ENCODE measurements at regions not wholly inside any gene's neighbourhood (a gene's known extent, or its start where the extent isn't known, plus 50 kb on each side); places are given as distances from the start of the nearest gene placed in this dataset.

DNA sequence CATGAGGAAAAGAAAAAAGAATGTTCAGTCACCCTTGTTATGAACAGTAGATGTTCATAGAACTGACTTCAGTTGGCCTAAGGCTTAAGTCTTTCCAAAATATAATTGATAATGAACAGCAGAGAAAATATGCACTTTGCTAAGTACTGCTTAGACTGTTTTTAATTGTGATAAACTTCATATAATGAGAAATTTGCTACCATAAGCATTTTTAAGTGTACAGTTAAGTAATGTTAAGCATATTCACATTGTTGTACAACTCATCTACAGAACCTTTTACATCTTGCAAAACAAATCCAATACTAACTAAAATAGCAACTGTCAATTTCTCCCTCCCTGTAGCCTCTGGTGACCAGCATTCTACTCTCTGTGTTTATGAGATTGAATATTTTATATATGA, 792.2 kb upstream of the LCORL start:
- no peaks in the 10 kb centered on the region for H3K4me1 Mint-ChIP-seq
- peaks cover 0 to 3% (median 0%) of the 10 kb centered on the region in 3 experiments for H3K9me3 ChIP-seq (ENCODE audit: control insufficient read depth in 2 of 3, low read length in 3 of 3)
- no peak overlapping the region for H3K27ac Mint-ChIP-seq
- no peaks in the 10 kb centered on the region for H3K4me1 ChIP-seq (ENCODE audit: control insufficient read depth in 2 of 2, insufficient read depth in 2 of 2, low read length in 2 of 2)
- ChIA-PET CTCF (no interaction called here), POLR2A (no interaction called here)
- H3K9me3 Mint-ChIP-seq = peaks cover 0 to 7% (median 2%) of the 10 kb centered on the region in 11 donors
- H3K4me3 ChIP-seq (ENCODE audit: low read length) = no peak overlapping the region
- H3K36me3 ChIP-seq (ENCODE audit: control insufficient read depth in 2 of 3, insufficient read depth in 3 of 3, low read length in 3 of 3) = no peaks in the 10 kb centered on the region
- ATAC-seq (no peak), DNase-seq (no peak)
- peaks cover 0 to 2% (median 0%) of the 10 kb centered on the region in 5 donors for H3K36me3 Mint-ChIP-seq
- H3K4me3 Mint-ChIP-seq = no peak overlapping the region
- no peaks in the 10 kb centered on the region for H3K27me3 ChIP-seq (ENCODE audit: control insufficient read depth in 2 of 2, insufficient read depth in 2 of 2, low read length in 2 of 2)
- H3K27me3 Mint-ChIP-seq = no peaks in the 10 kb centered on the region
- intact Hi-C loops (cut with micrococcal nuclease) = no loop called here
- H3K27ac ChIP-seq (ENCODE audit: low read depth, low read length) = no peak overlapping the region

DNA sequence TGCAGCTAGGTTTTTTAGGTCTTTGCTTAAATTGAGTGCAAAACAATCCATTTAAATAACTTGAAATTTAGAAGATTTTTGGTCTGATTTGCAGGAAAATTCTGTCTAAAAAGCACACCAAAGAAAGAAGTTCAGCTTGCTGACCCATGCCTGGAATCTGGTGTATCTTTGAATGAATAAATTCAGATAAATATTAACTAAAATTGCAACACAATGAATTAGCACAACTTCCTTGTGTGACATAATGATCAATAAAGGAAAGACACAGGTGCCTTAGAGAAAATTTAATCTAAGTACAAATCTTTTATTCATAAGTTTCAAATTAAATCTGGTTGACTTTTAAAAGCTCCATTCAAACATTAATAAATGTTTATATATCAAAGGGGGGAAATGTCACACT, 791.5 kb upstream of the LCORL start:
- H3K27ac ChIP-seq (ENCODE audit: low read depth, low read length) = no peak overlapping the region
- DNase-seq = no peak
- peaks cover 0 to 4% (median 0%) of the 10 kb centered on the region in 5 donors for H3K36me3 Mint-ChIP-seq
- no peak overlapping the region for H3K4me3 Mint-ChIP-seq
- CTCF ChIA-PET = no interaction called here
- ATAC-seq = no peak
- H3K4me3 ChIP-seq (ENCODE audit: low read length) = no peak overlapping the region
- peaks cover 0 to 7% (median 2%) of the 10 kb centered on the region in 11 donors for H3K9me3 Mint-ChIP-seq
- H3K27ac Mint-ChIP-seq = no peak overlapping the region
- no peaks in the 10 kb centered on the region for H3K4me1 Mint-ChIP-seq
- no peaks in the 10 kb centered on the region for H3K27me3 ChIP-seq (ENCODE audit: control insufficient read depth in 2 of 2, insufficient read depth in 2 of 2, low read length in 2 of 2)
- H3K27me3 Mint-ChIP-seq = no peaks in the 10 kb centered on the region
- no peaks in the 10 kb centered on the region for H3K4me1 ChIP-seq (ENCODE audit: control insufficient read depth in 2 of 2, insufficient read depth in 2 of 2, low read length in 2 of 2)
- intact Hi-C loops (cut with micrococcal nuclease) = no loop called here
- POLR2A ChIA-PET = no interaction called here
- H3K36me3 ChIP-seq (ENCODE audit: control insufficient read depth in 2 of 3, insufficient read depth in 3 of 3, low read length in 3 of 3) = no peaks in the 10 kb centered on the region
- peaks cover 0 to 3% (median 0%) of the 10 kb centered on the region in 3 experiments for H3K9me3 ChIP-seq (ENCODE audit: control insufficient read depth in 2 of 3, low read length in 3 of 3)

DNA sequence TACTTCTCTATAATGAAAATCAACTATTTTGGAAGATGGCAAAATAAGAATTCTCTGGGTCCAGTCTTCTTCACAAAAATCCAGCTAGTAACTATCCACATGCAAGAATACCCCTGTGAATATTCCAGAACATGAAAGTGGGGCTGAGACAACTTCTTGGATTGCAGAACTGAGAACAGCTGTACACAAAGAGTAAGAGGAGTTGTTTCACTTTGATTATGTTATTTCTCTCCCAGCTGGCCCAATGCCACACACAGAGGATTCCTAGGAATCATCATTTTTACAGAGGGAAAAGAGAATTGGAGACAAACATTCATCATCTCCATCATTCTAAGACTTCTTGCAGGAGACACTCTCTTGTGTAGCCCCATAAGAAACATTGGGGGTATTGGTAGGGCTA, 782.2 kb upstream of the LCORL start:
- ATAC-seq (no peak), DNase-seq (no peak)
- Histone ChIP-seq H3K9me3 (ENCODE audit: control insufficient read depth in 2 of 3, low read length in 3 of 3) (no peaks in the 10 kb centered on the region), H3K27ac (ENCODE audit: low read depth, low read length) (no peak overlapping the region), H3K36me3 (ENCODE audit: control insufficient read depth in 2 of 3, insufficient read depth in 3 of 3, low read length in 3 of 3) (no peaks in the 10 kb centered on the region), H3K27me3 (ENCODE audit: control insufficient read depth in 2 of 2, insufficient read depth in 2 of 2, low read length in 2 of 2) (no peaks in the 10 kb centered on the region), H3K4me1 (ENCODE audit: control insufficient read depth in 2 of 2, insufficient read depth in 2 of 2, low read length in 2 of 2) (no peaks in the 10 kb centered on the region), H3K4me3 (ENCODE audit: low read length) (no peak overlapping the region)
- POLR2A ChIA-PET = no interaction called here
- CTCF ChIA-PET = no interaction called here
- intact Hi-C loops (cut with micrococcal nuclease) = no loop called here
- peaks cover 0 to 15% (median 3%) of the 10 kb centered on the region in 11 donors for H3K9me3 Mint-ChIP-seq
- H3K4me1 Mint-ChIP-seq = no peaks in the 10 kb centered on the region
- no peaks in the 10 kb centered on the region for H3K27me3 Mint-ChIP-seq
- H3K4me3 Mint-ChIP-seq = no peak overlapping the region
- peaks cover 0 to 2% (median 0%) of the 10 kb centered on the region in 5 donors for H3K36me3 Mint-ChIP-seq
- no peak overlapping the region for H3K27ac Mint-ChIP-seq

DNA sequence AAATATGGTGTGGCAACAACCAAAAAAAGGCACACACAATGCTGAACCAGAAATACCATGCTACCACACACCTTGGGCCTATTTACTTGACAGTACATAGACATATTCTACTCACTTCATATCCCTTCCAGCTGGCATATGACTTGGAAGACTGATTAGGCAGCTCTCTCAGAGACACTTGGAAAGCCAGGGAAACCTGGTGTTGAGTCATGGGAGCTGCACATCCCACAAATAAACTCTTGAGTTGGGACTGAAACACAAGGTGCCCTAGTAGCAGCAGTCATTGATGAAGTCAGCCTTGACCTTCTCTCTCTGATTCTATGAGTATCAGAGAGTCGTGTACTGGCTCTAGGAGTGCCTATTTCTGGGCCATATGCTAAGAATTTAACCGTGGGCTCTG, 776.6 kb upstream of the LCORL start:
- Histone ChIP-seq H3K27ac (ENCODE audit: low read depth, low read length) (no peak overlapping the region), H3K4me3 (ENCODE audit: low read length) (no peak overlapping the region), H3K27me3 (ENCODE audit: control insufficient read depth in 2 of 2, insufficient read depth in 2 of 2, low read length in 2 of 2) (no peaks in the 10 kb centered on the region), H3K9me3 (ENCODE audit: control insufficient read depth in 2 of 3, low read length in 3 of 3) (no peaks in the 10 kb centered on the region), H3K36me3 (ENCODE audit: control insufficient read depth in 2 of 3, insufficient read depth in 3 of 3, low read length in 3 of 3) (no peaks in the 10 kb centered on the region), H3K4me1 (ENCODE audit: control insufficient read depth in 2 of 2, insufficient read depth in 2 of 2, low read length in 2 of 2) (no peaks in the 10 kb centered on the region)
- Mint-ChIP-seq H3K4me1 (no peaks in the 10 kb centered on the region), H3K4me3 (no peak overlapping the region), H3K36me3 (no peaks in the 10 kb centered on the region), H3K27ac (no peak overlapping the region), H3K27me3 (no peaks in the 10 kb centered on the region), H3K9me3 (peaks cover 0 to 10% (median 0%) of the 10 kb centered on the region in 11 donors)
- POLR2A ChIA-PET = no interaction called here
- intact Hi-C loops (cut with micrococcal nuclease) = no loop called here
- CTCF ChIA-PET = no interaction called here
- DNase-seq = no peak
- no peak for ATAC-seq

DNA sequence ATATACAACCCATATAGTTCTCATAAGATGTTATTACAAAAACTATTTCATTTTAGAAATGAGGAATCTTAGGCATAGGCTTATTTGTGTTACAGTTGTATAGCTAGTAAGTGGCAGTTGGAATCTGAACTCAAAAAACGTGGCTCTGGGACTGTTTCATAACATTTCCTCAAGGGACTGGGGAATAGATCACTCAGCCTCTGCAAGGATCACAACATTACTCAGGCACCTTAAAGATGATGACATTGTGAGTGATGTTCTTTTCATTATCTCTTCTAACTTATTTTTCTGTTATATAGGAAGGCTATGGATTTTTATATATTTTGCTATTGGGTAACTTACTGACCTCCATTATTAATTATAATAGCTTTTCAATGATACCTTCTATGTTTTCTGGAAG, 774.2 kb upstream of the LCORL start:
- ChIA-PET POLR2A (no interaction called here), CTCF (interaction anchor here (0.6 kb wide), 1 partner anchor 84 kb away, joined by 3 read pairs; no protein-coding TSS in a partner anchor)
- DNase-seq (no peak), ATAC-seq (no peak)
- no peak overlapping the region for H3K27ac ChIP-seq (ENCODE audit: low read depth, low read length)
- H3K27me3 ChIP-seq (ENCODE audit: control insufficient read depth in 2 of 2, insufficient read depth in 2 of 2, low read length in 2 of 2) = no peaks in the 10 kb centered on the region
- intact Hi-C loops (cut with micrococcal nuclease) = no loop called here
- H3K4me3 ChIP-seq (ENCODE audit: low read length) = no peak overlapping the region
- H3K4me3 Mint-ChIP-seq = no peak overlapping the region
- H3K9me3 ChIP-seq (ENCODE audit: control insufficient read depth in 2 of 3, low read length in 3 of 3) = no peaks in the 10 kb centered on the region
- H3K4me1 ChIP-seq (ENCODE audit: control insufficient read depth in 2 of 2, insufficient read depth in 2 of 2, low read length in 2 of 2) = no peaks in the 10 kb centered on the region
- H3K36me3 Mint-ChIP-seq = no peaks in the 10 kb centered on the region
- H3K27ac Mint-ChIP-seq = no peak overlapping the region
- no peaks in the 10 kb centered on the region for H3K4me1 Mint-ChIP-seq
- H3K27me3 Mint-ChIP-seq = no peaks in the 10 kb centered on the region
- H3K9me3 Mint-ChIP-seq = peaks cover 0 to 8% (median 0%) of the 10 kb centered on the region in 11 donors
- H3K36me3 ChIP-seq (ENCODE audit: control insufficient read depth in 2 of 3, insufficient read depth in 3 of 3, low read length in 3 of 3) = no peaks in the 10 kb centered on the region

DNA sequence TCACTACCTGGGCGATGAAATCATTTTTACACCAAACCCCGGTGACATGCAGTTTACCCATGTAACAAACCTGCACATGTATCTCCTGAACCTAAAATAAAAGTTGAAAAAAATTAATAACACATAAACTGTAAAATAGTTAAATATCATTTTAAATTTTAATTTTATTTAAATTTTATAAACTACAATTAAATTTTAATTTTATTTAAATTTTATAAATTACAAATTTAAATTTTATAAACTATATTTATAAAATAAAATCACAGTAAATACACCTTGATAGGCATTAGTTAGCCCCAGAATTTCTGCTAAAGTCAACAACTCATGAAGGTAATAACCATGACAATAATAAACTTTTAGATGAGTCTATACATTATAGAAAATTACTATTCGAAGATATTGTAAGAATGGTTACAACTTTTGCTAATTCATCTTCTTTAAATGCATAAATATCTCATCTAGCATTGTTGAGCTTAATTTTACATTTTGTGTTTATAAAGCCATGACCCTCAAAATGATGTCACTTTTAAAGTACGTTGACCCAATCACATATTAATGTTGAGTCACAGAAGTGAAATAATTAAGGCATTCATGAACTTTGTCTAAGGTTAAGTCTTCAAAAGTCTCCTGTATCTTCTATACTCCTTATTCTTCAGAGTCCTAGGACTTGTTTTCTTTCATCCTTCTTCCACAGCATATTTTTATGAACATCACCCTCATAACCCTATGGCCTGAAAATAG, 755.8 kb upstream of the LCORL start:
- DNase-seq (no peak), ATAC-seq (no peak)
- CTCF ChIA-PET = no interaction called here
- H3K9me3 Mint-ChIP-seq = peaks cover 0 to 24% (median 3%) of the 10 kb centered on the region in 11 donors
- Histone ChIP-seq H3K9me3 (ENCODE audit: control insufficient read depth in 2 of 3, low read length in 3 of 3) (no peaks in the 10 kb centered on the region), H3K27me3 (ENCODE audit: control insufficient read depth in 2 of 2, insufficient read depth in 2 of 2, low read length in 2 of 2) (no peaks in the 10 kb centered on the region), H3K4me3 (ENCODE audit: low read length) (no peak overlapping the region), H3K4me1 (ENCODE audit: control insufficient read depth in 2 of 2, insufficient read depth in 2 of 2, low read length in 2 of 2) (no peaks in the 10 kb centered on the region), H3K27ac (ENCODE audit: low read depth, low read length) (no peak overlapping the region), H3K36me3 (ENCODE audit: control insufficient read depth in 2 of 3, insufficient read depth in 3 of 3, low read length in 3 of 3) (no peaks in the 10 kb centered on the region)
- H3K27me3 Mint-ChIP-seq = no peaks in the 10 kb centered on the region
- POLR2A ChIA-PET = no interaction called here
- no peak overlapping the region for H3K27ac Mint-ChIP-seq
- H3K4me3 Mint-ChIP-seq = no peak overlapping the region
- no peaks in the 10 kb centered on the region for H3K36me3 Mint-ChIP-seq
- intact Hi-C loops (cut with micrococcal nuclease) = no loop called here
- no peaks in the 10 kb centered on the region for H3K4me1 Mint-ChIP-seq

DNA sequence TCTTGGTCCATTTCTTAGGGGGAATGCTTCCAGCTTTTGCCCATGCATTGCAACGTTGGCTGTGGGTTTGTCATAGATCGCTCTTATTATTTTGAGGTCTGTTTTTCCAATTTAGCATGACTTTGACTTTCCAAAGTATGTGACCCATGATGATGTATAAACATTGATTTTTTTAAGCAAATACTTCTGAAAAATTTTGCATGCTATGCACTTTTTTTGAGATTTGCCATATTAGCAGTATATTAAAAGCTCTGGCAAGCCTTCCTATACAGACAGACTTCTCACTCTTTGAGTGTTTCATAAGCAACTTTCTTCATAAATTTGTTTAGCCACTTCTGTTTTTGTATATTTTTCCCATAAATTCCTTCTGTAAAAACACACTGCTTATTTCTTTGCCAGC, 746.4 kb upstream of the LCORL start:
- no peaks in the 10 kb centered on the region for H3K9me3 ChIP-seq (ENCODE audit: control insufficient read depth in 2 of 3, low read length in 3 of 3)
- no peaks in the 10 kb centered on the region for H3K36me3 ChIP-seq (ENCODE audit: control insufficient read depth in 2 of 3, insufficient read depth in 3 of 3, low read length in 3 of 3)
- ChIA-PET CTCF (no interaction called here), POLR2A (no interaction called here)
- DNase-seq = no peak
- Mint-ChIP-seq H3K27ac (no peak overlapping the region), H3K9me3 (peaks cover 0 to 28% (median 4%) of the 10 kb centered on the region in 11 donors), H3K4me1 (no peaks in the 10 kb centered on the region), H3K4me3 (no peak overlapping the region), H3K36me3 (no peaks in the 10 kb centered on the region), H3K27me3 (no peaks in the 10 kb centered on the region)
- ATAC-seq = no peak
- H3K4me1 ChIP-seq (ENCODE audit: control insufficient read depth in 2 of 2, insufficient read depth in 2 of 2, low read length in 2 of 2) = no peaks in the 10 kb centered on the region
- H3K27me3 ChIP-seq (ENCODE audit: control insufficient read depth in 2 of 2, insufficient read depth in 2 of 2, low read length in 2 of 2) = no peaks in the 10 kb centered on the region
- no peak overlapping the region for H3K27ac ChIP-seq (ENCODE audit: low read depth, low read length)
- H3K4me3 ChIP-seq (ENCODE audit: low read length) = no peak overlapping the region
- intact Hi-C loops (cut with micrococcal nuclease) = no loop called here
